ENCODE measurements at regions not wholly inside any gene's neighbourhood (a gene's known extent, or its start where the extent isn't known, plus 50 kb on each side); places are given as distances from the start of the nearest gene placed in this dataset.
"Not testable (repeated sequence)": the region's sequence is repeated elsewhere in the genome, so short reads cannot be mapped to it uniquely, and the experiment has no call there.

- intact Hi-C loops (cut with micrococcal nuclease; ENCODE audit: unreplicated experiment) = no loop called here
- no peaks in the 10 kb centered on the region for H3K36me3 ChIP-seq (ENCODE audit: insufficient read depth, low read length, poor library complexity, severe bottlenecking)
- H3K4me1 ChIP-seq (ENCODE audit: insufficient read depth, low read length, poor library complexity, severe bottlenecking) = no peaks in the 10 kb centered on the region
- ChIA-PET CTCF (no interaction called here), POLR2A (ENCODE audit: low non-redundant PET) (no interaction called here)
- no peaks in the 10 kb centered on the region for H3K9me3 ChIP-seq (ENCODE audit: low read depth, low read length, poor library complexity, severe bottlenecking)
- peaks cover 8% of the 10 kb centered on the region for H3K27me3 ChIP-seq (replicated peaks; ENCODE audit: insufficient read depth, low read depth, low read length, poor library complexity)
- no peak overlapping the region for H3K27ac ChIP-seq (ENCODE audit: low read depth, low read length, poor library complexity, severe bottlenecking)
- TF ChIP-seq CTCF (conservative IDR thresholded peaks at IDR 0.05; ENCODE audit: low read depth, low read length) = no peak
- no peak for TF ChIP-seq EZH2 (IDR thresholded peaks at IDR 0.05; ENCODE audit: borderline replicate concordance, low read depth, low read length, poor library complexity, severe bottlenecking)
- DNase-seq (ENCODE audit: low spot score) = no peak
- BruUV-seq (replicated peaks) = no TSS peak
- H3K4me3 ChIP-seq (ENCODE audit: low read depth, low read length, poor library complexity, severe bottlenecking) = no peak overlapping the region
Observed at GRCh38 chr5:122668552-122668951, 106.3 kb upstream of the SNX2 start.

GRCh38 chr5:122669709-122670108, 105.2 kb upstream of the SNX2 start:
- H3K4me3 ChIP-seq (ENCODE audit: low read depth, low read length, poor library complexity, severe bottlenecking); H3K9me3 ChIP-seq (ENCODE audit: low read depth, low read length, poor library complexity, severe bottlenecking); H3K27ac ChIP-seq (ENCODE audit: low read depth, low read length, poor library complexity, severe bottlenecking); intact Hi-C loops (cut with micrococcal nuclease; ENCODE audit: unreplicated experiment); H3K4me1 ChIP-seq (ENCODE audit: insufficient read depth, low read length, poor library complexity, severe bottlenecking); H3K27me3 ChIP-seq (replicated peaks; ENCODE audit: insufficient read depth, low read depth, low read length, poor library complexity); POLR2A ChIA-PET (ENCODE audit: low non-redundant PET); BruUV-seq (replicated peaks); CTCF ChIA-PET; DNase-seq (ENCODE audit: low spot score); H3K36me3 ChIP-seq (ENCODE audit: insufficient read depth, low read length, poor library complexity, severe bottlenecking): not testable (repeated sequence)

- Histone ChIP-seq H3K27me3 (replicated peaks; ENCODE audit: insufficient read depth, low read depth, low read length, poor library complexity) (peaks cover 11% of the 10 kb centered on the region), H3K36me3 (ENCODE audit: insufficient read depth, low read length, poor library complexity, severe bottlenecking) (no peaks in the 10 kb centered on the region), H3K4me3 (ENCODE audit: low read depth, low read length, poor library complexity, severe bottlenecking) (no peak overlapping the region), H3K4me1 (ENCODE audit: insufficient read depth, low read length, poor library complexity, severe bottlenecking) (no peaks in the 10 kb centered on the region), H3K9me3 (ENCODE audit: low read depth, low read length, poor library complexity, severe bottlenecking) (no peaks in the 10 kb centered on the region), H3K27ac (ENCODE audit: low read depth, low read length, poor library complexity, severe bottlenecking) (no peak overlapping the region)
- intact Hi-C loops (cut with micrococcal nuclease; ENCODE audit: unreplicated experiment) = no loop called here
- no peak for DNase-seq (ENCODE audit: low spot score)
- TF ChIP-seq EZH2 (IDR thresholded peaks at IDR 0.05; ENCODE audit: borderline replicate concordance, low read depth, low read length, poor library complexity, severe bottlenecking) (no peak), CTCF (conservative IDR thresholded peaks at IDR 0.05; ENCODE audit: low read depth, low read length) (no peak)
- ChIA-PET CTCF (no interaction called here), POLR2A (ENCODE audit: low non-redundant PET) (interaction anchor here (0.5 kb wide), 1 partner anchor 415 kb away, joined by 16 read pairs; no protein-coding TSS in a partner anchor)
- BruUV-seq (replicated peaks) = no TSS peak
Observed at GRCh38 chr5:122673343-122673742, 101.5 kb upstream of the SNX2 start.

- no peaks in the 10 kb centered on the region for H3K9me3 ChIP-seq (ENCODE audit: low read depth, low read length, poor library complexity, severe bottlenecking)
- POLR2A ChIA-PET (ENCODE audit: low non-redundant PET) = no interaction called here
- no peaks in the 10 kb centered on the region for H3K4me1 ChIP-seq (ENCODE audit: insufficient read depth, low read length, poor library complexity, severe bottlenecking)
- H3K27ac ChIP-seq (ENCODE audit: low read depth, low read length, poor library complexity, severe bottlenecking) = no peak overlapping the region
- no peak overlapping the region for H3K4me3 ChIP-seq (ENCODE audit: low read depth, low read length, poor library complexity, severe bottlenecking)
- H3K36me3 ChIP-seq (ENCODE audit: insufficient read depth, low read length, poor library complexity, severe bottlenecking) = no peaks in the 10 kb centered on the region
- no TSS peak for BruUV-seq (replicated peaks)
- peaks cover 14% of the 10 kb centered on the region for H3K27me3 ChIP-seq (replicated peaks; ENCODE audit: insufficient read depth, low read depth, low read length, poor library complexity)
- intact Hi-C loops (cut with micrococcal nuclease; ENCODE audit: unreplicated experiment) = no loop called here
- CTCF ChIA-PET = no interaction called here
- no peak for DNase-seq (ENCODE audit: low spot score)
- TF ChIP-seq CTCF (conservative IDR thresholded peaks at IDR 0.05; ENCODE audit: low read depth, low read length) (no peak), EZH2 (IDR thresholded peaks at IDR 0.05; ENCODE audit: borderline replicate concordance, low read depth, low read length, poor library complexity, severe bottlenecking) (no peak)
Observed at GRCh38 chr5:122674385-122674784, 100.5 kb upstream of the SNX2 start.
